Motor neuron (in vitro differentiated cells): ENCODE measurements at regions not wholly inside any gene's neighbourhood (a gene's known extent, or its start where the extent isn't known, plus 50 kb on each side); places are given as distances from the start of the nearest gene placed in this dataset.
A peak's percentile ranks its signal among the peaks of the same experiment; 100 is the strongest.

Source experiments
- ATAC-seq, 8 experiments: fragments of 200-7000 bp; cut with Tn5 transposase; replicated peaks in 6 of 8; 2 replicates each; pipeline ENCODE4 v1.8.0; 2021; ENCODE audit warnings: mild to moderate bottlenecking in 8 of 8, moderate library complexity in 8 of 8
- H3K27ac ChIP-seq, 2 donors: fragments of 250-450 bp; sonication (Bioruptor Pico); 2 replicates each; pipeline ENCODE4 v1.9.0; 2021; ENCODE audit warnings: antibody characterized with exemption in 2 of 2, mild to moderate bottlenecking in 2 of 2, moderate library complexity in 1 of 2
- H3K4me1 ChIP-seq, 2 donors: fragments of 250-450 bp; sonication (Bioruptor Pico); replicated peaks in 1 of 2; 2 replicates each; pipeline ENCODE4 v1.6.1; 2021; ENCODE audit warnings: antibody characterized with exemption in 2 of 2, mild to moderate bottlenecking in 2 of 2, moderate library complexity in 1 of 2
- H3K4me3 ChIP-seq, 5 donors: fragments of 250-450 bp; sonication (Bioruptor Pico); 2 replicates each; pipeline ENCODE4 v1.9.0; 2021; ENCODE audit warnings: antibody characterized with exemption in 5 of 5, mild to moderate bottlenecking in 5 of 5, moderate library complexity in 4 of 5
- WGBS, 10 experiments: fragments of 450-650 bp; shearing (Covaris generic); methylation state at CpG; one replicate each; pipeline ENCODE4 v1.0.0; 2022; 5-methylcytosine and 5-hydroxymethylcytosine counted together
- in situ Hi-C, 9 experiments: fragments of 400-800 bp; cut with MboI; loops; one replicate each; pipeline ENCODE4 v1.15.0; 2021; ENCODE audit warnings: low sequenced_read_pairs in 9 of 9, low pct_unique_long_range_greater_than_20kb in 2 of 9; ENCODE audit not compliant: unreplicated experiment in 9 of 9

DNA sequence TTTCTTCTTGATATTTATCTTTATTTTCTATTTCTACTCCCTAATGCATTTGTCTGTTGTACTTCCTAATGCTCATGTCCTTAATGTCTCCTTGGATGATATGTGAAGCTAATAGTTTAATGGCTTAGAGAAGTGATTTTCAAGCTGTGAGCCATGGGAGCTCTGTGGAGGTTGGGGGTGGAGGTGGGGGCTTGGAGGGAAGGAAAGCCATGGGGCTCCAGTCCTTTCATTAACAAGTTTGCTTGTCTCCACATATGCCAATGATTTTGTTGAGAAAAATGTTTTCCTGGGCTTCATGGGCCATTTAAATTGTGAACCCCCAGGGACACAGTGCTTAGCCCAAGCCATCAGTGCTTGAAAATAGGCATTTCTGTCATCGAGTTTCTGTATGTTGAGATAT lies 264.1 kb downstream of the SCG2 start:
- no peak for ATAC-seq
- 60 to 83% (median 71%) methylated on average over 1 of the region's 1 CpG; no CpG with 5 or more reads in 5 of the 10 experiments for WGBS, 10 experiments
- Histone ChIP-seq H3K4me1 (no peaks in the 10 kb centered on the region), H3K27ac (no peak overlapping the region), H3K4me3 (no peak overlapping the region)
- in situ Hi-C loops, result no loop called here

GRCh38 chr2:223357076-223357475 lies 245.1 kb downstream of the SCG2 start:
- no peak for ATAC-seq
- no peak overlapping the region for H3K27ac ChIP-seq
- in situ Hi-C loops, result no loop called here
- H3K4me1 ChIP-seq, result no peaks in the 10 kb centered on the region
- H3K4me3 ChIP-seq, result no peak overlapping the region
- WGBS, 10 experiments, result 25 to 67% (median 33%) methylated on average over 1 of the region's 1 CpG; no CpG with 5 or more reads in 5 of the 10 experiments

GRCh38 chr2:223363085-223363484 lies 239.1 kb downstream of the SCG2 start:
- 78 to 92% (median 88%) methylated on average over 5 to 6 of the region's 6 CpGs; no CpG with 5 or more reads in 2 of the 10 experiments for WGBS, 10 experiments
- no peak for ATAC-seq
- Histone ChIP-seq H3K4me1 (peaks cover 0 to 4% of the 10 kb centered on the region in 2 donors), H3K4me3 (no peak overlapping the region), H3K27ac (no peak overlapping the region)
- in situ Hi-C loops, result no loop called here

DNA sequence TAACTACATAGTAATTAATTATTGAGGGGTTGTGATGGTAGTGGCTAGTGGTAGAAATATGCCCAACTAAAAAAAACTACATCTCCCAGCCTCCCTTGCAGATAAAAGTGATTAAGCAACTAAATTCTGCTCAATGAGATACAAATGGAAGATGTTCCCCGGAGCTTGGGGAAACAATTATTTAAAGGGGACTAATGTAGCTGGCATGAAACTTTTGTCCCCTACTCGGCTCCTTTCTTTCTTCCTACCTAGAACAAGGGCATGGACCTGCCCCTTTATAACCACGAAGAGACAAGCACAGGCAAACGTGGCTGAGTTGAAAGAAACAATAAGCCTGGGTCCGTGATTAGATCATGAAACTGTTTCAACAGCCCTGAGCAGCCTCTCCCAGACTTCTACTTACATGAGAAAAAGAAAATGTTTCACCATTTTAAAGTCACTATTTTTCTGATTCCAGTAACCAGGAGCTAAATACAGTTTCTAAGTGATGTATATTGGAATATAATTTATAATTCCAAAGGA lies 236.9 kb downstream of the SCG2 start:
- peak in 5 of 8 experiments; percentile 54 to 69 (median 66) for ATAC-seq
- WGBS, 10 experiments, result 0 to 100% (median 41%) methylated on average over 1 to 5 of the region's 5 CpGs
- Histone ChIP-seq H3K27ac (no peak overlapping the region), H3K4me3 (no peak overlapping the region), H3K4me1 (peaks cover 0 to 9% of the 10 kb centered on the region in 2 donors)
- in situ Hi-C loops, result no loop called here

- no peak for ATAC-seq
- peaks cover 0 to 9% of the 10 kb centered on the region in 2 donors for H3K4me1 ChIP-seq
- H3K27ac ChIP-seq, result no peak overlapping the region
- 56 to 100% (median 88%) methylated on average over 1 to 5 of the region's 5 CpGs; no CpG with 5 or more reads in 1 of the 10 experiments for WGBS, 10 experiments
- in situ Hi-C loops, result no loop called here
- no peak overlapping the region for H3K4me3 ChIP-seq
Observed at GRCh38 chr2:223366566-223366965, 235.6 kb downstream of the SCG2 start.

- 0 to 53% (median 32%) methylated on average over 1 to 2 of the region's 2 CpGs for WGBS, 10 experiments
- Histone ChIP-seq H3K4me3 (no peak overlapping the region), H3K4me1 (peaks cover 0 to 9% of the 10 kb centered on the region in 2 donors), H3K27ac (no peak overlapping the region)
- peak in 1 of 8 experiments; percentile 53 for ATAC-seq
- in situ Hi-C loops, result no loop called here
Observed at GRCh38 chr2:223368481-223368880, 233.7 kb downstream of the SCG2 start.

DNA sequence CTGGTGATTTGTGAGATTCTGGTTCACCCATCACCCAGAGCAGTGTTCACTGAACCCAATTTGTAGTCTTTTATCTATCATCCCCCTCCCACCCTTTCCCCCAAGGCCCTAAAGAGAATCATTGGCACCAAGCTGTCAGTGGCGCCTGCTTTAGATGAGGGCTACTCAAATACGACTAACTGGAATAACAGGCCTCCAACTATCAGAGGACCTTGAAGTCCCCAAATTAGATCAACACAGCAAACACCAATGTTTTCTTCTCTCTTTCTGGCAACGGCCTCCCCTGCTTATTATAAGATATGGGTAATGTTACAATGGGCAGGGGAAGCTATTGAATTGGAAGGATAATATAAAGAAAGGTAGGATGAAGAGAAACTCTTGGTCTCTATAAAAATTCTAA lies 232.3 kb downstream of the SCG2 start:
- H3K4me3 ChIP-seq, result no peak overlapping the region
- ATAC-seq, result no peak
- in situ Hi-C loops, result no loop called here
- H3K4me1 ChIP-seq, result peaks cover 0 to 8% of the 10 kb centered on the region in 2 donors
- H3K27ac ChIP-seq, result no peak overlapping the region
- 20 to 100% (median 75%) methylated on average over 1 to 3 of the region's 3 CpGs; no CpG with 5 or more reads in 4 of the 10 experiments for WGBS, 10 experiments

DNA sequence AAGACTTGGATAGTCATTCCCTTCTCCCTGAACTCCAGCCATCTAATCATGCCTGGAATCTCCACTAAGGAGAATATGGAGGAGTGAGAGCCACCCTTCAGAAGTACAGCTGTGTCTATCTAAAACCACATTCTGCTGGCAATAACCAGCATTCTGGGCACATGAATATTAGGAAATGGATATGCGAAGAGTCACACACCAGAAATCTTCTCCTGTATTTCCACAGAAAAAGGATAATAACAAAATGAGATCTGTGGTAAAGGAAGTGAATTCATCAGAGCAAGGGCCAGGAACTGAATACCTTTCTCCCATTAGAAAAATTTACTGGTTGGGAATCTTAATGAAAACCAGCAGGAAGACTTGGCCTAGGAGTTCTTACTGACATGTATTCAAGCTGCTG lies 218.8 kb downstream of the SCG2 start:
- ATAC-seq, result peak in 2 of 8 experiments; percentile 64 to 65
- 0 to 100% (median 94%) methylated on average over 1 of the region's 1 CpG; no CpG with 5 or more reads in 4 of the 10 experiments for WGBS, 10 experiments
- Histone ChIP-seq H3K4me3 (no peak overlapping the region), H3K4me1 (no peaks in the 10 kb centered on the region), H3K27ac (no peak overlapping the region)
- in situ Hi-C loops, result no loop called here

GRCh38 chr2:223386189-223386588 lies 216.0 kb downstream of the SCG2 start:
- peak in 3 of 8 experiments; percentile 31 to 77 (median 60) for ATAC-seq
- H3K4me3 ChIP-seq, result no peak overlapping the region
- no peaks in the 10 kb centered on the region for H3K4me1 ChIP-seq
- in situ Hi-C loops, result no loop called here
- H3K27ac ChIP-seq, result no peak overlapping the region

DNA sequence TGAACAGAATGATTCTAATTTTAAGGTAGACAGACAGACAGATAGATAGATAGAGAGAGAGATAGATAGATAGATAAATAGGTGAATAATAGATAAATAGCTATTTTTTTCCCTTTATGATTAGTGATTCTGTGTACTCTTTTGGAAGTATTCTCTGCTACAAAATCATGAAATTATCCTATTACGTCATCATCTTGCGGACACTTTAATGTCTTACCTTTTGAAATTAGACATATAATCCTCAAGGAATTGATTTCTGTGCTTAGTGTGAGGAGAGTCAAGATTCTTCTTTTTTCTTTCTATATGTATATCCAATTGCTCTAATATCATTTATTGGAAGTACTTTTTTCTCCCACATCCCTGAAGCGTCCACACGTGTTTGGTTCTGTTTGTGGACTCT lies 215.2 kb downstream of the SCG2 start:
- WGBS, 10 experiments, result 43 to 93% (median 86%) methylated on average over 2 to 4 of the region's 4 CpGs
- H3K4me1 ChIP-seq, result no peaks in the 10 kb centered on the region

GRCh38 chr2:223389624-223390023 lies 212.5 kb downstream of the SCG2 start:
- Histone ChIP-seq H3K27ac (no peak overlapping the region), H3K4me1 (no peaks in the 10 kb centered on the region), H3K4me3 (no peak overlapping the region)
- WGBS, 10 experiments, result 14 to 100% (median 76%) methylated on average over 1 to 5 of the region's 5 CpGs
- in situ Hi-C loops, result no loop called here
- ATAC-seq, result peak in 3 of 8 experiments; percentile 31 to 93 (median 50)

More for the DNA sequence above, 215.2 kb downstream of the SCG2 start:
- no peak overlapping the region for H3K27ac ChIP-seq
- in situ Hi-C loops, result no loop called here
- ATAC-seq, result no peak
- no peak overlapping the region for H3K4me3 ChIP-seq

- 81 to 100% (median 95%) methylated on average over 2 of the region's 2 CpGs; no CpG with 5 or more reads in 1 of the 10 experiments for WGBS, 10 experiments
- H3K4me3 ChIP-seq, result no peak overlapping the region
- no peaks in the 10 kb centered on the region for H3K4me1 ChIP-seq
- no peak overlapping the region for H3K27ac ChIP-seq
- no peak for ATAC-seq
- in situ Hi-C loops, result no loop called here
Observed at GRCh38 chr2:223396993-223397392, 205.2 kb downstream of the SCG2 start.

DNA sequence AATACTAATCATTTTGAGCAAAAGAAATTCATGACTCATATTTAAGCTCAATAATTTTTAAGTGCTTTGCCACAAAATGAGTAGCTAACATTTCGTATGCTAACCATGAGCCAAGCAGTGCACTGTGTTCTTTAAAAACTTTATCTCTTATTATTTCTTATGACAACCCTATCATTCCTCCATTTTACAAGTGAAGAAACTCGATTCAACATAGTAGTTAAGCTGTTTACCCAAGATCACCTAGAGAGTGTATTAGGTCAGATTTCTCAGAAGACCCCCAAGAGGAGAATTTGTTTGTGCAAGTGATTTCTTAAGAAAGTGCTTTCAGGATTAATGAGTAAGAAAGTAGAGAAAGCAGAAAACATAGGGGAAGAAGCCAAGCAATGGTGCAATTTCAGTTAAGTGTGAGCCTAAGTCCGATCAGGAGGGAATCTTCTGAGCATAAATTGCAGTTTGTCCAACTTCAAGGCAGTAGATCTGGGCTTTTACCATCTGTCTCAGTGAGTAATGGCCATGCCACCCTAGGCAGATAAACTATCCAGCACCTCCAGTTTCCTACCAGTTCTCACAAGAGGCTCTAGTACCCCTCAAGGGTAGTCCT lies 202.7 kb downstream of the SCG2 start:
- Histone ChIP-seq H3K4me3 (no peak overlapping the region), H3K4me1 (peaks cover 0 to 5% of the 10 kb centered on the region in 2 donors), H3K27ac (no peak overlapping the region)
- in situ Hi-C loops, result no loop called here
- 0 to 100% (median 73%) methylated on average over 1 to 3 of the region's 3 CpGs for WGBS, 10 experiments
- ATAC-seq, result no peak

DNA sequence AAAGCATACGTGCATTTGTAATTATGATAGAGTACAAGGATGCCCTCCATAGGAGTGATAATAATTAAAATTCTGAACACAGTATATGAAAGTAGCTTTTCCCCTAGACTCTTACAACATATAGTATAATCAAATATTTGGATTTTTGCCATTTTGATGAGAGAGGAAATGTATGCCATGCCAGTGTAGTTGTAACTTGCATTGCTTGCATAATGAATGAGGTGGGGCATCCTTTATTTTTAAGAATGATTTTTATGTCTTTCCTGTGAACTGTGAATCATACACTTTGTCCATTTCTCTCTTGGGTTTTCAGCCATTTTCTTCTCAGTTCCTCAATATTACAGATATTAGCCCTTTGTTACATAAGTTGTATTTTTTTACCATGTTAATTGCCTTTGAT lies 197.5 kb downstream of the SCG2 start:
- H3K4me1 ChIP-seq, result peaks cover 0 to 5% of the 10 kb centered on the region in 2 donors
- 83 to 100% (median 100%) methylated on average over 1 of the region's 1 CpG; no CpG with 5 or more reads in 5 of the 10 experiments for WGBS, 10 experiments
- H3K4me3 ChIP-seq, result no peak overlapping the region
- no peak for ATAC-seq
- in situ Hi-C loops, result no loop called here
- H3K27ac ChIP-seq, result no peak overlapping the region
